GM19025 (cell line): ENCODE measurements at regions not wholly inside any gene's neighbourhood (a gene's known extent, or its start where the extent isn't known, plus 50 kb on each side); places are given as distances from the start of the nearest gene placed in this dataset.

Source experiments
- ATAC-seq: cut with Tn5 transposase; IDR thresholded peaks from one replicate; pipeline ENCODE4 v1.9.1; 2021; ENCODE audit warnings: mild to moderate bottlenecking, low read depth, moderate library complexity; ENCODE audit not compliant: unreplicated experiment

- no peak for ATAC-seq
These were observed 385.4 kb upstream of the RND3 start for GRCh38 chr2:150872756-150873395.

GRCh38 chr2:150866431-150866830, 379.0 kb upstream of the RND3 start:
- no peak for ATAC-seq

GRCh38 chr2:150863691-150864090, 376.2 kb upstream of the RND3 start:
- ATAC-seq = no peak

GRCh38 chr2:150860301-150860700, 372.8 kb upstream of the RND3 start:
- no peak for ATAC-seq

- no peak for ATAC-seq
These were observed 372.4 kb upstream of the RND3 start for GRCh38 chr2:150859877-150860276.

GRCh38 chr2:150859162-150859561, 371.7 kb upstream of the RND3 start:
- no peak for ATAC-seq

- no peak for ATAC-seq
These were observed 370.9 kb upstream of the RND3 start for GRCh38 chr2:150858382-150858781.

GRCh38 chr2:150856596-150857281, 369.3 kb upstream of the RND3 start:
- no peak for ATAC-seq

GRCh38 chr2:150853263-150853662, 365.8 kb upstream of the RND3 start:
- ATAC-seq = no peak

- ATAC-seq = no peak
These were observed 363.2 kb upstream of the RND3 start for GRCh38 chr2:150850641-150851040.

GRCh38 chr2:150847578-150847977, 360.1 kb upstream of the RND3 start:
- ATAC-seq = no peak

GRCh38 chr2:150846691-150847090, 359.2 kb upstream of the RND3 start:
- ATAC-seq = no peak

GRCh38 chr2:150832686-150833085, 345.2 kb upstream of the RND3 start:
- no peak for ATAC-seq

- no peak for ATAC-seq
These were observed 336.7 kb upstream of the RND3 start for GRCh38 chr2:150824118-150824517.

- ATAC-seq = no peak
These were observed 330.0 kb upstream of the RND3 start for GRCh38 chr2:150817422-150817821.

- no peak for ATAC-seq
These were observed 325.3 kb upstream of the RND3 start for GRCh38 chr2:150812664-150813367.

GRCh38 chr2:150812066-150812465, 324.6 kb upstream of the RND3 start:
- ATAC-seq = no peak

- no peak for ATAC-seq
These were observed 323.9 kb upstream of the RND3 start for GRCh38 chr2:150811259-150811855.

GRCh38 chr2:150809103-150809502, 321.6 kb upstream of the RND3 start:
- ATAC-seq = no peak

- no peak for ATAC-seq
These were observed 318.9 kb upstream of the RND3 start for GRCh38 chr2:150806336-150806735.

GRCh38 chr2:150803689-150804398, 316.4 kb upstream of the RND3 start:
- ATAC-seq = no peak
